RWPE2 (cell line): ENCODE measurements at regions not wholly inside any gene's neighbourhood (a gene's known extent, or its start where the extent isn't known, plus 50 kb on each side); places are given as distances from the start of the nearest gene placed in this dataset.

Source experiments
- ATAC-seq: fragments of 200-7000 bp; cut with Tn5 transposase; 3 replicates; pipeline ENCODE4 v1.9.1; 2021; ENCODE audit warnings: low read depth
- DNase-seq: peaks from one replicate; pipeline ENCODE4 v3.0.0-alpha.2; 2020; ENCODE audit warnings: low spot score
- H3K27ac ChIP-seq: fragments of 450-650 bp; 2 replicates; pipeline ENCODE4 v1.5.1; 2017; ENCODE audit warnings: mild to moderate bottlenecking; ENCODE audit not compliant: poor library complexity, severe bottlenecking
- H3K27me3 ChIP-seq: fragments of 250-450 bp; sonication (Bioruptor Pico); 2 replicates; pipeline ENCODE4 v1.5.1; 2021; ENCODE audit warnings: mild to moderate bottlenecking, moderate library complexity; ENCODE audit not compliant: insufficient read depth, poor library complexity, severe bottlenecking
- H3K36me3 ChIP-seq: fragments of 250-450 bp; sonication (Bioruptor Pico); 2 replicates; pipeline ENCODE4 v1.5.1; 2020; ENCODE audit warnings: low read depth, mild to moderate bottlenecking, moderate library complexity
- H3K4me1 ChIP-seq: fragments of 250-450 bp; sonication (Bioruptor Pico); 2 replicates; pipeline ENCODE4 v1.5.1; 2021; ENCODE audit warnings: mild to moderate bottlenecking, moderate library complexity; ENCODE audit not compliant: insufficient read depth, poor library complexity, severe bottlenecking
- H3K4me3 ChIP-seq: fragments of 250-450 bp; sonication (Bioruptor Pico); 2 replicates; pipeline ENCODE4 v1.5.1; 2021; ENCODE audit warnings: mild to moderate bottlenecking, moderate library complexity; ENCODE audit not compliant: severe bottlenecking
- H3K9me3 ChIP-seq: fragments of 250-450 bp; sonication (Bioruptor Pico); 2 replicates; pipeline ENCODE4 v1.5.1; 2021; ENCODE audit warnings: mild to moderate bottlenecking, moderate library complexity; ENCODE audit not compliant: severe bottlenecking
- CTCF ChIP-seq: fragments of 450-650 bp; IDR thresholded peaks from one replicate; pipeline ENCODE4 v1.5.1; 2017; ENCODE audit warnings: mild to moderate bottlenecking, moderate library complexity; ENCODE audit not compliant: poor library complexity, severe bottlenecking

- no peak overlapping the region for H3K27ac ChIP-seq
- no peak for DNase-seq
Measured at GRCh38 chr15:50825946-50826345, 60.4 kb upstream of the SPPL2A start.

GRCh38 chr15:50824514-50824913 is 59.0 kb upstream of the SPPL2A start:
- no peak overlapping the region for H3K27ac ChIP-seq
- H3K27me3 ChIP-seq, result no peaks in the 10 kb centered on the region
- DNase-seq, result no peak
- TF ChIP-seq CTCF, result no peak
- H3K4me3 ChIP-seq, result no peak overlapping the region
- no peak for ATAC-seq
- H3K4me1 ChIP-seq, result peaks cover 6% of the 10 kb centered on the region
- H3K36me3 ChIP-seq, result no peaks in the 10 kb centered on the region
- H3K9me3 ChIP-seq, result no peaks in the 10 kb centered on the region

More at GRCh38 chr15:50825946-50826345, 60.4 kb upstream of the SPPL2A start:
- H3K4me1 ChIP-seq, result no peaks in the 10 kb centered on the region
- H3K4me3 ChIP-seq, result no peak overlapping the region
- H3K27me3 ChIP-seq, result no peaks in the 10 kb centered on the region
- H3K36me3 ChIP-seq, result no peaks in the 10 kb centered on the region
- ATAC-seq, result no peak
- no peak for TF ChIP-seq CTCF
- H3K9me3 ChIP-seq, result no peaks in the 10 kb centered on the region

- no peak for DNase-seq
- peaks cover 12% of the 10 kb centered on the region for H3K4me1 ChIP-seq
- no peaks in the 10 kb centered on the region for H3K9me3 ChIP-seq
Measured at GRCh38 chr15:50823281-50823680, 57.8 kb upstream of the SPPL2A start.

GRCh38 chr15:50821476-50821875 is 56.0 kb upstream of the SPPL2A start:
- DNase-seq (no peak), ATAC-seq (no peak)
- peaks cover 13% of the 10 kb centered on the region for H3K4me1 ChIP-seq
- no peaks in the 10 kb centered on the region for H3K36me3 ChIP-seq
- no peaks in the 10 kb centered on the region for H3K27me3 ChIP-seq
- no peak overlapping the region for H3K27ac ChIP-seq
- TF ChIP-seq CTCF, result no peak
- no peak overlapping the region for H3K4me3 ChIP-seq
- no peaks in the 10 kb centered on the region for H3K9me3 ChIP-seq

More at GRCh38 chr15:50823281-50823680, 57.8 kb upstream of the SPPL2A start:
- Histone ChIP-seq H3K27ac (no peak overlapping the region), H3K27me3 (no peaks in the 10 kb centered on the region), H3K4me3 (no peak overlapping the region), H3K36me3 (no peaks in the 10 kb centered on the region)
- no peak for TF ChIP-seq CTCF
- no peak for ATAC-seq

GRCh38 chr15:50820808-50821382 is 55.4 kb upstream of the SPPL2A start:
- DNase-seq, result no peak
- TF ChIP-seq CTCF, result no peak
- H3K36me3 ChIP-seq, result no peaks in the 10 kb centered on the region
- ATAC-seq, result no peak
- no peak overlapping the region for H3K4me3 ChIP-seq
- H3K4me1 ChIP-seq, result peaks cover 18% of the 10 kb centered on the region
- no peak overlapping the region for H3K27ac ChIP-seq
- no peaks in the 10 kb centered on the region for H3K9me3 ChIP-seq
- H3K27me3 ChIP-seq, result no peaks in the 10 kb centered on the region
